Sigmoid colon (tissue), 6 donors: ENCODE measurements at regions not wholly inside any gene's neighbourhood (a gene's known extent, or its start where the extent isn't known, plus 50 kb on each side); places are given as distances from the start of the nearest gene placed in this dataset.

Experiments used
- DNase-seq: peaks from one replicate; pipeline ENCODE4 v3.0.0-alpha.2; 2019
- H3K27ac ChIP-seq, 4 donors: fragments of 200-600 bp; sonication (generic); one replicate each; pipeline ENCODE4 v1.5.1; 2016 to 2019; ENCODE audit warnings: mild to moderate bottlenecking in 1 of 4
- H3K27me3 ChIP-seq, 3 donors: fragments of 200-600 bp; sonication (generic); one replicate each; pipeline ENCODE4 v1.5.1; 2019; ENCODE audit warnings: mild to moderate bottlenecking in 1 of 3
- H3K36me3 ChIP-seq, 4 donors: fragments of 200-600 bp; sonication (generic); one replicate each; pipeline ENCODE4 v1.5.1; 2016 to 2019
- H3K4me1 ChIP-seq, 4 donors: fragments of 200-600 bp; sonication (generic); one replicate each; pipeline ENCODE4 v1.5.1; 2017 to 2019
- H3K4me3 ChIP-seq, 4 donors: fragments of 200-600 bp; sonication (generic); one replicate each; pipeline ENCODE4 v1.5.1; 2017 to 2019; ENCODE audit warnings: mild to moderate bottlenecking in 2 of 4, moderate library complexity in 1 of 4
- H3K9me3 ChIP-seq, 4 donors: fragments of 200-600 bp in 3 of 4; sonication (generic) in 3 of 4; one replicate each; pipeline versions ENCODE4 v1.5.1 to v1.6.1; 2013 to 2019
- CTCF ChIP-seq, 4 experiments: fragments of 450-650 bp in 3 of 4; fragments of 200-600 bp in 1 of 4; IDR thresholded peaks; one replicate each; pipeline ENCODE4 v1.5.1; 2016 to 2019; ENCODE audit warnings: antibody characterized with exemption in 4 of 4, mild to moderate bottlenecking in 3 of 4, moderate library complexity in 2 of 4
- EP300 ChIP-seq, 4 donors: sonication (generic); formaldehyde crosslinking; IDR thresholded peaks; one replicate each; pipeline ENCODE4 v1.6.1; 2017; ENCODE audit warnings: antibody characterized with exemption in 4 of 4
- POLR2A ChIP-seq, 2 donors: fragments of 450-650 bp; IDR thresholded peaks; one replicate each; pipeline ENCODE4 v1.6.1; 2016; ENCODE audit warnings: antibody characterized with exemption in 2 of 2, mild to moderate bottlenecking in 2 of 2, moderate library complexity in 2 of 2
- POLR2AphosphoS5 ChIP-seq, 4 donors: sonication (generic); formaldehyde crosslinking; IDR thresholded peaks; one replicate each; pipeline ENCODE4 v1.6.1; 2017; ENCODE audit warnings: antibody characterized with exemption in 4 of 4
- WGBS, 2 donors: extraction: QIAGEN DNeasy Blood & Tissue Kit; methylation state at CpG; one replicate each; pipeline ENCODE4 v1.1.7; 2013; 5-methylcytosine and 5-hydroxymethylcytosine counted together
- intact Hi-C: fragments of 100-400 bp; cut with DNase I; formaldehyde crosslinking; loops from one replicate; pipeline ENCODE4 v1.15.1; 2023
- donor health status: healthy with polysubstance abuse.
- donor health status: healthy.

DNA sequence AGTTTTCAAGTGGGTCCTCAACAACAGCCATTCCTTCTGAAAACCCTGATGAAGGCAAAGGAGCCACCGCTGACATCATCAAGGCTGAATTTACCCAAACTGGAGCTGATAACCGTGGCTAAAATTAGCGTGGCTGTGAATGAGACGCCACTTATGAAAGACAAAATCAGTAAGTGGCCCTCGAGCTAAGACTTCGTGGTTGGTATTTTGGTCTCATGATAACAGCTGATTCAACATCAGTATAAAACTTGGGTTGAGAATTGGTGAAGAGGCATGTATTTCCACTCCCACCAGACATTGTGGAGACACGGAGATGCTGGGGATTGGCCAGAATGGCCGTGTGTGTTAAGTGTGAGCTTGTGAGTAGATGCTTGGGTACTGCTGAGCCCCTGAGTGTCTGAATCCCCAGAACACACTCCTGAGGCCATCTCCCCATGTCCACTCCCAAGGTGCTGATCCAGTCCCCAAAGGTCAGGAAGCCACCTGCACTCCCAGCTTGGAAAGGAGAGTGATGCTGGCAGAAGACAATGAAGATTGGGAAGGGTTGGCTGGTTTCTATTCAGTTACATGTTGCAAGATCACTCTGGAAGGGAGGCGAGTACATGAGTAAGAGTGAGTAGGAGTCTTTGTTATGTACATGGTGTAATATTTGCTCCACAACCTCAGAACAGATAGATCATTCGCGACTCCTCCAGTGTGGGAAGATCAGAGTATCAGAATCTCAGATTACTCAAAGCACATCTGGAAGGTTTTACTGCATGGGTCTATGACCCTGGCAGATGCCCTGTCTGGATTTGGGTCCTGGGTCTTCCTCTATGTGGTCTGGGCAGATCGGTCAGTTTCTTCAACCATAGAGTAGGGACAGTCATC is 207.7 kb downstream of the HS3ST3A1 start:
- Histone ChIP-seq H3K27me3 (no peaks in the 10 kb centered on the region), H3K4me1 (no peaks in the 10 kb centered on the region), H3K36me3 (no peaks in the 10 kb centered on the region), H3K9me3 (no peaks in the 10 kb centered on the region), H3K27ac (no peak overlapping the region), H3K4me3 (no peak overlapping the region)
- intact Hi-C loops: no loop called here
- no peak for DNase-seq
- 90% methylated on average over 12 of the region's 12 CpGs for WGBS, 2 donors
- TF ChIP-seq CTCF (IDR thresholded peaks at IDR 0.05): no peak
- no peak for TF ChIP-seq POLR2A (IDR thresholded peaks at IDR 0.05)
- TF ChIP-seq EP300 (IDR thresholded peaks at IDR 0.05): no peak
- no peak for TF ChIP-seq POLR2AphosphoS5 (IDR thresholded peaks at IDR 0.05)

GRCh38 chr17:13387952-13388351 is 213.8 kb downstream of the HS3ST3A1 start:
- Histone ChIP-seq H3K4me3 (no peak overlapping the region), H3K9me3 (no peaks in the 10 kb centered on the region), H3K27me3 (no peaks in the 10 kb centered on the region), H3K36me3 (no peaks in the 10 kb centered on the region), H3K4me1 (no peaks in the 10 kb centered on the region), H3K27ac (no peak overlapping the region)
- 66 to 71% methylated on average over 1 of the region's 1 CpG for WGBS, 2 donors
- DNase-seq: no peak
- intact Hi-C loops: no loop called here
- no peak for TF ChIP-seq POLR2AphosphoS5 (IDR thresholded peaks at IDR 0.05)
- TF ChIP-seq CTCF (IDR thresholded peaks at IDR 0.05): no peak

- no peak overlapping the region for H3K27ac ChIP-seq
- WGBS, 2 donors: 90 to 92% methylated on average over 5 of the region's 5 CpGs
- no peaks in the 10 kb centered on the region for H3K9me3 ChIP-seq
- no peaks in the 10 kb centered on the region for H3K36me3 ChIP-seq
- no peak overlapping the region for H3K4me3 ChIP-seq
- H3K27me3 ChIP-seq: no peaks in the 10 kb centered on the region
- intact Hi-C loops: no loop called here
- no peaks in the 10 kb centered on the region for H3K4me1 ChIP-seq
- TF ChIP-seq EP300 (IDR thresholded peaks at IDR 0.05) (no peak), POLR2A (IDR thresholded peaks at IDR 0.05) (no peak), CTCF (IDR thresholded peaks at IDR 0.05) (no peak), POLR2AphosphoS5 (IDR thresholded peaks at IDR 0.05) (no peak)
- no peak for DNase-seq
Measured at GRCh38 chr17:13387236-13387635, 214.5 kb downstream of the HS3ST3A1 start.

DNA sequence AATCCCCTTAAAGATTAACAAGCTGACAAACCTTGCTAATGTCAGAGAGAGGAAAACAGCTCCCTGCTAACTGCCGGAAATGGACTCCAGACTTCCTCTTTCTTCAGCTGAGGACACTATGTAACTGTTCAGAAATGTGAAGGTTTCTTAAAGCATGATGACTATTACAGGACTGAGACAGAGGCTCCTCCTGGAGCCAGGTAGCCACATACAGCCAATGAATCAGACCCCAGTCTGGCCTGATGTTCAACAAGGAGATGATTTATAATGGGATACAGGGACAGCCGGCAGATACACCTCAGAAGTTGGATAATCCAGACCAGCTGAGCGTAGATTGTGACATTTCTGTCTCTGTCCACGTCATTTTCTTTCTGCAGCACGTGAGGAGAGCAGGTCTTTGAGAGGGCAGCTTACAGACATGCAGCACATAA is 216.2 kb downstream of the HS3ST3A1 start:
- H3K9me3 ChIP-seq: no peaks in the 10 kb centered on the region
- DNase-seq: no peak
- intact Hi-C loops: no loop called here
- H3K36me3 ChIP-seq: no peaks in the 10 kb centered on the region
- TF ChIP-seq POLR2AphosphoS5 (IDR thresholded peaks at IDR 0.05): no peak
- TF ChIP-seq EP300 (IDR thresholded peaks at IDR 0.05): no peak
- TF ChIP-seq POLR2A (IDR thresholded peaks at IDR 0.05): no peak
- TF ChIP-seq CTCF (IDR thresholded peaks at IDR 0.05): no peak
- no peaks in the 10 kb centered on the region for H3K4me1 ChIP-seq
- no peaks in the 10 kb centered on the region for H3K27me3 ChIP-seq
- no peak overlapping the region for H3K4me3 ChIP-seq
- no peak overlapping the region for H3K27ac ChIP-seq
- WGBS, 2 donors: 55 to 64% methylated on average over 5 of the region's 5 CpGs

GRCh38 chr17:13384626-13385025 is 217.1 kb downstream of the HS3ST3A1 start:
- no peaks in the 10 kb centered on the region for H3K27me3 ChIP-seq
- no peak overlapping the region for H3K27ac ChIP-seq
- no peaks in the 10 kb centered on the region for H3K4me1 ChIP-seq
- 94 to 95% methylated on average over 1 of the region's 1 CpG for WGBS, 2 donors
- H3K9me3 ChIP-seq: no peaks in the 10 kb centered on the region
- TF ChIP-seq EP300 (IDR thresholded peaks at IDR 0.05) (no peak), CTCF (IDR thresholded peaks at IDR 0.05) (no peak), POLR2AphosphoS5 (IDR thresholded peaks at IDR 0.05) (no peak), POLR2A (IDR thresholded peaks at IDR 0.05) (no peak)
- H3K36me3 ChIP-seq: no peaks in the 10 kb centered on the region
- intact Hi-C loops: no loop called here
- no peak overlapping the region for H3K4me3 ChIP-seq
- no peak for DNase-seq
